ENCODE measurements at regions not wholly inside any gene's neighbourhood (a gene's known extent, or its start where the extent isn't known, plus 50 kb on each side); places are given as distances from the start of the nearest gene placed in this dataset.

DNA sequence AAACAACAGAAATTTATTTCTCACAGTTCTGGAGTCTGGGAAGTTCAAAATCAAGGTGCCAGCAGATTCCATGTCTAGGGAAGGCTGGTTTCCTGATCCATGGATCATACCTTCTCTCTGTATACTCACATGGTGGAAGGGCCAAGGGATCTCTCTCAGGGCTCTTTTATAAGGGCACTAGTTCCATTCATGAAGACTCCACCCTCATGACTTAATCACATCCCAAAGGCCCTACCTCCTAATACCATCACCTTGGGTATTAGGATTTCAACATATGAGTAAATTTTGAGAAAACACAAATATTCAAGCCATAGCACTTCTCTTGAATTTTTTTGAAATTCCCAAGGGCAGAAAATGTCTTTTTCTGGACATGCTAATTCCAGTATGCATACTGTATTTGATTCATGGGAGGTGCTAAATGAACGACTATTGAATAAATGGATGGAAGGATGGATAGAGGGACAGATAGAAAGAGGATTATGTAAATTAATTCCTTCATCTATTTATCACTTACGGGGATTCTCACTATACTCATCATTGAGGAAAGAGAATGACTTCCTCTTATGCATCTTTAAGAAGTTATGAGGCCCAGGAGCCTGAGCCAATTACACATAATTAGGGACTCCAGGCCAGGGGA is 182.8 kb downstream of the NRIP1 start:
- Histone ChIP-seq H3K4me3 (ENCODE audit: low read depth in 1 of 2, low read length in 2 of 2) (no peak overlapping the region), H3K27ac (ENCODE audit: low read depth, low read length) (no peak overlapping the region), H3K4me1 (ENCODE audit: insufficient read depth, low read length) (peaks cover 16% of the 10 kb centered on the region), H3K9me3 (ENCODE audit: low read length) (no peaks in the 10 kb centered on the region), H3K36me3 (ENCODE audit: insufficient read depth, low read length) (no peaks in the 10 kb centered on the region), H3K27me3 (ENCODE audit: control insufficient read depth in 1 of 2, insufficient read depth in 2 of 2, low read length in 2 of 2) (no peaks in the 10 kb centered on the region), H3K9ac (ENCODE audit: low read length) (no peak overlapping the region)

DNA sequence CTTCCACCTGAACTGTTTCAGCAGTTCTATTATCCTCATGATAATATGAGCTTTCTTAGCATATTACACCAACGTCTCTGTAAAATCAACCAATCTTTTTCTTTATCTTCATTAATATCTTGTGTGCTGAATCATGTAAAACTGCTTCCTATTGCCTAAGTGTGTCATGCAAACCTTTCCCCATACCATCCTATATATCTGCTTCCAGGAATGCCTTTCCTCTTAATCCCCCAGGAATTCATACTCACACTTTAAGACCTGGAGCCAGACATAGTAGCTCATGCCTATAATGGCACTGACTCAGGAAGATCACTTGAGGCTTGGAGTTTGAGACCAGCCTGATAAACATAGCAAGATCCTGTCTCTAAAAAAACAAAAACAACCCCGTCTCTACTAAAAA is 183.9 kb downstream of the NRIP1 start:
- Histone ChIP-seq H3K27ac (ENCODE audit: low read depth, low read length) (no peak overlapping the region), H3K4me3 (ENCODE audit: low read depth in 1 of 2, low read length in 2 of 2) (no peak overlapping the region), H3K36me3 (ENCODE audit: insufficient read depth, low read length) (no peaks in the 10 kb centered on the region), H3K4me1 (ENCODE audit: insufficient read depth, low read length) (peaks cover 22% of the 10 kb centered on the region), H3K9me3 (ENCODE audit: low read length) (no peaks in the 10 kb centered on the region), H3K27me3 (ENCODE audit: control insufficient read depth in 1 of 2, insufficient read depth in 2 of 2, low read length in 2 of 2) (no peaks in the 10 kb centered on the region), H3K9ac (ENCODE audit: low read length) (no peak overlapping the region)

DNA sequence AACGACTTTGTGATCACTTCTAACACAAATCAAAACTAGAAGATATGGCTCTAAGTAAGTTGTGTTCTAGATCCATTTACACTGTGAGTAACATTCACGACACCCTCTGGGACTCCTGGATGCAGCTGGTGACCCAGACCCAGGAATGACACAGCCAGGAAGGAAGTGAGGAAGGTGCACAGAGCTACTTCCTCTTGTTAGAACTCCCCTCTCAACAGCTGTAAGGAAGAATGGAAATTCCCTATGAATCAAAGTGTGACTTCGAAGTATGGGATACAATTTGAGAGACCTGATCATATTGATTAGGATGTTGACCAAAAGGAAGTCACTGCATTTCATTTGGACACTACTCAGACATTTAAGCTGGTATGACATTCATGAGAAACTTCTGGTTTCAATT is 185.3 kb downstream of the NRIP1 start:
- Histone ChIP-seq H3K4me3 (ENCODE audit: low read depth in 1 of 2, low read length in 2 of 2) (no peak overlapping the region), H3K9me3 (ENCODE audit: low read length) (no peaks in the 10 kb centered on the region), H3K27ac (ENCODE audit: low read depth, low read length) (no peak overlapping the region), H3K27me3 (ENCODE audit: control insufficient read depth in 1 of 2, insufficient read depth in 2 of 2, low read length in 2 of 2) (no peaks in the 10 kb centered on the region), H3K9ac (ENCODE audit: low read length) (no peak overlapping the region), H3K4me1 (ENCODE audit: insufficient read depth, low read length) (peaks cover 26% of the 10 kb centered on the region), H3K36me3 (ENCODE audit: insufficient read depth, low read length) (no peaks in the 10 kb centered on the region)

DNA sequence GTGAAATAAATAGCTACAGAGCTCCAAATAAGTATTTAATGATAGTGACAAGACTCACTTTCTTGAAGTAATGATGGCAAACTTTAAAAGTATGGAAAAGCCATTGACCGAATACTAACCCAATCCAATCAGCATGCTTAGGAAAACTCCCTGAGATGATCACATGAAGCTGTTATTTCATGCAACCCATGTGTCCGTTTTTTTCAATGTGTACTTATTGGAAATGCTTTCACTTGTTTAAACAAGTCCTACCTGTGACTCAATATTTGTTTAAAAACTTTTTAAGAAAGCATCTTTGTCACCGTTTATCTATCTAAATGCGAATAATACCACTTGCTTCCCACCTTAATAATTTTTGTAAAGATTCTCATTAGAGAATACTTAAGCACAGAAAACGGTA is 185.8 kb downstream of the NRIP1 start:
- no peaks in the 10 kb centered on the region for H3K27me3 ChIP-seq (ENCODE audit: control insufficient read depth in 1 of 2, insufficient read depth in 2 of 2, low read length in 2 of 2)
- H3K9me3 ChIP-seq (ENCODE audit: low read length), result no peaks in the 10 kb centered on the region
- H3K9ac ChIP-seq (ENCODE audit: low read length), result no peak overlapping the region
- no peak overlapping the region for H3K27ac ChIP-seq (ENCODE audit: low read depth, low read length)
- no peak overlapping the region for H3K4me3 ChIP-seq (ENCODE audit: low read depth in 1 of 2, low read length in 2 of 2)
- no peaks in the 10 kb centered on the region for H3K36me3 ChIP-seq (ENCODE audit: insufficient read depth, low read length)
- H3K4me1 ChIP-seq (ENCODE audit: insufficient read depth, low read length), result peaks cover 26% of the 10 kb centered on the region

DNA sequence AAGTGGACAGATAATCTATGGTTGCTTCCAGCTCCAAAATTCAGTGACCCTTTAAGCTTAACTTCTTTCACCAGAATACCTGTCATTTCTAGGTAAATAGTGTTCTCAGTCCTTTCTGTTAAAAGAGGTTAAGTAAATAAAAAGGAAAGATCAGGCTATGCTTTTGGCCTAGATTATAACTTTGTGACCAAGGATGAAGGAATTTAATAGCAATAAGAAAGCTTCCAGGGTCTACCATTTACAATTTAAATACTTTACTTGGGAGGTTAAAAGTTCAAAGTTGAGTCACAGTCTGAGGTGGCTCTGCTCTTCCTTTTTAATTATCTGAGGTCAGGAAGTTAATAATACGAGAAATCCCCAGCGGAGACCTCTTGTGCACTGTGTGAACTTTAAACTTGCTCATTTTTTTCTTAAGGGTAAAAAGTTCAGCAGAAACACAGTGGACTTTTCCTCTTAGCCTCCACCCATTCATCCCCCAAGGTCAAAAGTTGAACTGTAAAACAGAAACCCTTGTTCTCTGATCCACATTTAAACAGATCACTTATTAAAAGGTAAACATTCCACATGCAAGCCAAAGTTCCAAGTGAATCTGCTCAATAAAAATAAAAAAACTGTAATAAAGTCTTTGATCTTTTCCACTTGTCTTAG is 187.1 kb downstream of the NRIP1 start:
- H3K27ac ChIP-seq (ENCODE audit: low read depth, low read length), result no peak overlapping the region
- H3K9ac ChIP-seq (ENCODE audit: low read length), result no peak overlapping the region

DNA sequence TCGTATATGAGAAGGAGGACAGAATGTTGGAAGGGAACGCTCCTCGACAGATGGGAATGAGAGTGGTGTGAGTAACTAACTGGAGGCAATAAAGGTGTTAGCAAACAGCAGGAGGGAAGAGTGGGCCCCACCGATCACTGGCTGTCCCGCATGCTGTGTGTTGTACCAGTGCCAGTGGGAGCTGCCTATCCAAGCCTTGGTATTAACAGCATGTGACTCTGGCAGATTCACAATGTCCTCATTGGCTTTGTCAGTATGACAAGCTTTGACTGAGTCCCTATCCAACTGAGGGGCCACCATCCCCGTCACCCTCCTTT is 188.3 kb downstream of the NRIP1 start:
- no peak overlapping the region for H3K4me3 ChIP-seq (ENCODE audit: low read depth in 1 of 2, low read length in 2 of 2)
- no peak overlapping the region for H3K27ac ChIP-seq (ENCODE audit: low read depth, low read length)
- H3K4me1 ChIP-seq (ENCODE audit: insufficient read depth, low read length), result peaks cover 26% of the 10 kb centered on the region
- H3K9ac ChIP-seq (ENCODE audit: low read length), result no peak overlapping the region
- H3K36me3 ChIP-seq (ENCODE audit: insufficient read depth, low read length), result no peaks in the 10 kb centered on the region
- no peaks in the 10 kb centered on the region for H3K9me3 ChIP-seq (ENCODE audit: low read length)
- no peaks in the 10 kb centered on the region for H3K27me3 ChIP-seq (ENCODE audit: control insufficient read depth in 1 of 2, insufficient read depth in 2 of 2, low read length in 2 of 2)

More for the DNA sequence above, 187.1 kb downstream of the NRIP1 start:
- Histone ChIP-seq H3K36me3 (ENCODE audit: insufficient read depth, low read length) (no peaks in the 10 kb centered on the region), H3K4me1 (ENCODE audit: insufficient read depth, low read length) (peaks cover 26% of the 10 kb centered on the region), H3K9me3 (ENCODE audit: low read length) (no peaks in the 10 kb centered on the region), H3K27me3 (ENCODE audit: control insufficient read depth in 1 of 2, insufficient read depth in 2 of 2, low read length in 2 of 2) (no peaks in the 10 kb centered on the region), H3K4me3 (ENCODE audit: low read depth in 1 of 2, low read length in 2 of 2) (no peak overlapping the region)

DNA sequence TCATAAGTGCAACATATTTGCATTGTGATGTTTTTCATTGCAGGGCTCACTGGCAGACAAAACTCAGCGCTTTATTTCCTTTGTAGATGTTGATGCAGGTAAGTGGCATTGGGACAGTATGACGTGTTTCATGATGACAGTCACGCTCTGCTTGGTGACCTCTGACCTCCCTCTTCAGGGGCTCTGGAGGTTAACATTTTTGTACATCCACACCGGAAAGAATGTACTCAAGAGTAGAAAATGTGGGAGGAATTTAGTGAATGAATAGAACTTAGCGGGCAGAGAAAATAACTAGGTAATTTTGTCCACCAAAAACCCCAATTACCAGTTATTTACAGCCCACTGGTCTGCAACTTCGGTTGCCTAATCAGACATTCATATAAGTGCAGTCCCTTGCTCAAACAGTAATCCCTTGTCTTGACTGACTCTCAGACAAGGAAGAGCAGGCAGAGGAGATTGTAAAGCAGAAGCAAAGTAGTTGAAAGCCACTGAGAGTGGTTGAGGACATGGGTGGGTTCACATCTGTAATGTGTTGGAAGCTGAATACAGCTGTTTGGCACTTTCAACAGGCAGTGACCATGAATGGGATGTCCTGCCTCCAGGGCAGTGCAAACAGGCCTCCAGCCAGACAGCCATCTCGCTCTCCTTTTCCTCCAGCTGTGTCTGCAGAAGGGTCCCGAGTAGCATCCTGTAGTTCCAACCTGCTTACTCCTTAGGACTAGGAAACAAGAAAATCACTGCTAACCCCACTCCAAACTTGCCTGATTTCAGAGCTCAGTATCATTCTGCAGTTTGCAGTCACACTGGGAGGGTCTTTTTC is 188.9 kb downstream of the NRIP1 start:
- Histone ChIP-seq H3K9me3 (ENCODE audit: low read length) (no peaks in the 10 kb centered on the region), H3K9ac (ENCODE audit: low read length) (no peak overlapping the region), H3K4me3 (ENCODE audit: low read depth in 1 of 2, low read length in 2 of 2) (no peak overlapping the region), H3K27me3 (ENCODE audit: control insufficient read depth in 1 of 2, insufficient read depth in 2 of 2, low read length in 2 of 2) (no peaks in the 10 kb centered on the region), H3K27ac (ENCODE audit: low read depth, low read length) (no peak overlapping the region), H3K36me3 (ENCODE audit: insufficient read depth, low read length) (no peaks in the 10 kb centered on the region), H3K4me1 (ENCODE audit: insufficient read depth, low read length) (peaks cover 26% of the 10 kb centered on the region)

DNA sequence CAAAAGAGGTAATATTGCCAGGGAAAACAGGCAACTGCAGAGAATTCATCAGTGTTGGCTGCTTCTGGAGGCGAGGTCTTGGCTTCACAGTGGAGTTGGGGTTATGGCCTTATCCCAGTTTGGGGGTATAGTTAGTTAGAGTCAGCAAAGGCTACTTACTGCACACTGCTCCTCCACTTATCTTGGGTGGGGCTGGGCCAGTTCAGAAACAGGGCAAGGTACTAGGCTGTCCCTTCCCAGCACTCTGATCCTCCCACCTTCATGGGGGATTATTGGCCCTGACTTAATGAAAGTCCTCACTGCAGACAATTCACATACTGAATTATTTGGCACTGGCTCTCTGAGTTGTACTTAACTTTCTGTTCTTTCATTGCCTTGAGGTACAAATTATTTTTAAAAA is 189.6 kb downstream of the NRIP1 start:
- Histone ChIP-seq H3K36me3 (ENCODE audit: insufficient read depth, low read length) (no peaks in the 10 kb centered on the region), H3K4me1 (ENCODE audit: insufficient read depth, low read length) (peaks cover 24% of the 10 kb centered on the region), H3K9me3 (ENCODE audit: low read length) (no peaks in the 10 kb centered on the region), H3K9ac (ENCODE audit: low read length) (no peak overlapping the region), H3K4me3 (ENCODE audit: low read depth in 1 of 2, low read length in 2 of 2) (no peak overlapping the region), H3K27me3 (ENCODE audit: control insufficient read depth in 1 of 2, insufficient read depth in 2 of 2, low read length in 2 of 2) (no peaks in the 10 kb centered on the region), H3K27ac (ENCODE audit: low read depth, low read length) (no peak overlapping the region)

DNA sequence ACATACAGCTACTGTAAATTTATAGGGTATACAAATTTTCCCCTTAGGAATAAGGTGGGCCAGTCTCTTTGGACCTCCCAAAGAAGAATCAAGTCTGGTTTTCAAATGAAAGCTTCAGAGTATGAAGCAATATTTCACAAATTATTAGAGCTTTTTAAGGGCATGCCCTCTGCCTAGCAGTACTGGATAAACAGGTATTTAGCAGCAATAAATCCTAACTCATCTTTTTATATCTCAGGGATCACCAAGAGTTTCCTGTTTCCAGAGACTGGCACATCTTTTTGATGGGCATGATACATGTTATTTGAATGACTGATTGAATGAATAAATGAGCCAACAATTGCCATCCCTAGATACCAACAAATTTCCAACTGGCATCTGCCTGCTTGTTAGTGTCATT is 190.4 kb downstream of the NRIP1 start:
- no peaks in the 10 kb centered on the region for H3K27me3 ChIP-seq (ENCODE audit: control insufficient read depth in 1 of 2, insufficient read depth in 2 of 2, low read length in 2 of 2)
- no peak overlapping the region for H3K9ac ChIP-seq (ENCODE audit: low read length)
- no peaks in the 10 kb centered on the region for H3K9me3 ChIP-seq (ENCODE audit: low read length)
- no peak overlapping the region for H3K4me3 ChIP-seq (ENCODE audit: low read depth in 1 of 2, low read length in 2 of 2)
- peaks cover 23% of the 10 kb centered on the region for H3K4me1 ChIP-seq (ENCODE audit: insufficient read depth, low read length)
- H3K36me3 ChIP-seq (ENCODE audit: insufficient read depth, low read length), result no peaks in the 10 kb centered on the region
- H3K27ac ChIP-seq (ENCODE audit: low read depth, low read length), result no peak overlapping the region

DNA sequence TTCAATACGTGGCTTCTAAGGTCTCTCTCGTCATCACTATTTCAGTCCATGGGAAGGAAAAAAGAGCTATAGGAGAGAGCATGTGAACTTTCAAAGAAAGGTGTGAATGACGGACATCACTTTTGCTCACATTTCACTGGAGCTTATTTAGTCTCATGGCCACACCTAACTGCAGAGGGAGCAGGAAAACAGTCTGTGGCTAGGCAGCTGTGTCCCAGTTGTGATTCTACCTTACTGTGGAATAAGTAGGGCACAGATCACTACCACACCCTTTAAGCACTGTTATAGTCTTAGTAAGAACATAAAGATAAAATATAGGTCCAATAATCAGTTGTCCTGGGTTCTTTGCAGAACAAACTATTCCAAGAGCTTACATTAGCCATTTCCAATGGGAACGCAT is 192.9 kb downstream of the NRIP1 start:
- Histone ChIP-seq H3K4me3 (ENCODE audit: low read depth in 1 of 2, low read length in 2 of 2) (no peak overlapping the region), H3K36me3 (ENCODE audit: insufficient read depth, low read length) (no peaks in the 10 kb centered on the region), H3K9me3 (ENCODE audit: low read length) (no peaks in the 10 kb centered on the region), H3K4me1 (ENCODE audit: insufficient read depth, low read length) (peaks cover 11% of the 10 kb centered on the region), H3K9ac (ENCODE audit: low read length) (no peak overlapping the region), H3K27ac (ENCODE audit: low read depth, low read length) (no peak overlapping the region), H3K27me3 (ENCODE audit: control insufficient read depth in 1 of 2, insufficient read depth in 2 of 2, low read length in 2 of 2) (no peaks in the 10 kb centered on the region)

DNA sequence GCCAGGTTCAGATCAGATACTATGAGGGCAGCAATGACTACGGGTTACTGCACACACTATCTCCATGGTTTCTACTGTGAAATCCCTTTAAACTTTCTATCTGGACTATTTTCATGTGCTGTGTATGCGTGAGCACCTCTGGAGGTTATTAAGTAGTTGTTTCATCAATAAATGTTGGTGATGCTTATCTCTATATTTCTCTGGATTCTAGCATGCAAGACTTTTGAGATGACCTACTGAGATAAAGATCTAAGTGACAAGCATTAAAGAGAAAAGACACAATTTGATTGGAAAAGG is 194.0 kb downstream of the NRIP1 start:
- Histone ChIP-seq H3K9ac (ENCODE audit: low read length) (no peak overlapping the region), H3K4me1 (ENCODE audit: insufficient read depth, low read length) (peaks cover 3% of the 10 kb centered on the region), H3K4me3 (ENCODE audit: low read depth in 1 of 2, low read length in 2 of 2) (no peak overlapping the region), H3K27me3 (ENCODE audit: control insufficient read depth in 1 of 2, insufficient read depth in 2 of 2, low read length in 2 of 2) (no peaks in the 10 kb centered on the region), H3K36me3 (ENCODE audit: insufficient read depth, low read length) (no peaks in the 10 kb centered on the region), H3K27ac (ENCODE audit: low read depth, low read length) (no peak overlapping the region), H3K9me3 (ENCODE audit: low read length) (no peaks in the 10 kb centered on the region)

Data from muscle layer of colon (tissue), 2 donors.